ENCODE measurements at regions not wholly inside any gene's neighbourhood (a gene's known extent, or its start where the extent isn't known, plus 50 kb on each side); places are given as distances from the start of the nearest gene placed in this dataset.

- no peak for DNase-seq (ENCODE audit: low read depth)
Observed at GRCh38 chr3:101081999-101082398, 88.8 kb upstream of the ABI3BP start.

GRCh38 chr3:101081446-101081845, 88.2 kb upstream of the ABI3BP start:
- no peak for DNase-seq (ENCODE audit: low read depth)

DNA sequence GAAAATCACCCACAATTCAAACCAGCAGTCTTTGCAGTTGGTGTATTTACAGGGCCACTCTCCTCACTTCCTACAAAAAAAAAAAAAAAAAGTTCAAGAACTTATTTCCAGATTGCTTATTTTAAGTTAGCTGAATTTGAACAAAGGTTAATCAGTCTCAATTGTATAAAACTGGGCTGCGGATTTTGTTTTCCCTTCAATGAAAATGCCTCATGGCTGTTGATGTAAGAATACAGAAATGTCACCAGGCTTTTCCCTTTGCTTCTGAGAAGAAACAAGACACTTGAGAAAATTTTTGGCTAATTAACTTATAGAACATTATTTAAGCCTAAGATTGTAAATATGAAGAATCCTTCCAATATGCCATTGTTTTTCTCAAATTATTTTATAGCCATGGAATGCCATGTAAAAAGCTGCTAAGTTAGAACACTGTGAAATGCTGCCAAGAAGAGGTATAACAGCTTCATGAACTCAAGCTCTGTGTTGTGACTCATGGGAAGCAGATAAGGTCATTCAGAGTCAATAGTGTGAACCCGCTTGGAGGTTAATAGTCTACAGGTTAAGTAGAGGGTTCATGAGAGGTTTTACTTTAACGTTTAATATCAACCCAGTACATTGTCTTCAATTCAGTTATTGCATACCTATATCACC, 84.3 kb upstream of the ABI3BP start:
- DNase-seq (ENCODE audit: low read depth): no peak

DNA sequence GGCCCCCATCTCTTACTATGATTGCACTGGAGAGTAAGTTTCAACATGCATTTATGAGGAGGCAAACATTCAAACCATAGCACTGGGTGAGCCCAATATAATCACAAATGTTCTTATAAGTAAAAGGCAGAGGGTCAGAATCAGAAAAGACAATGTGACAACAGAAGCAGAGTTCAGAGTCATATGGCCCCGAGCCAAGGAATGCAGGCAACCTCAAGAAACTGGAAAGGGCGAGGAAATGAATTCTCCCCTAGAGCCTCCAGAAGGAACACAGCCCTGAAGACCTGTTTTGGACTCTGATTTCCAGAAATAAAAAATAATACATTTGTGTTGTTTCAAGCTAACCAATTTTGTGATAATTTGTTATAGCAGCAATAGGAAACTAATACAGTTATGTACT, 81.3 kb upstream of the ABI3BP start:
- DNase-seq (ENCODE audit: low read depth): no peak

GRCh38 chr3:101072300-101072699, 79.1 kb upstream of the ABI3BP start:
- DNase-seq (ENCODE audit: low read depth): no peak

- no peak for DNase-seq (ENCODE audit: low read depth)
Observed at GRCh38 chr3:101070799-101071121, 77.5 kb upstream of the ABI3BP start.

DNA sequence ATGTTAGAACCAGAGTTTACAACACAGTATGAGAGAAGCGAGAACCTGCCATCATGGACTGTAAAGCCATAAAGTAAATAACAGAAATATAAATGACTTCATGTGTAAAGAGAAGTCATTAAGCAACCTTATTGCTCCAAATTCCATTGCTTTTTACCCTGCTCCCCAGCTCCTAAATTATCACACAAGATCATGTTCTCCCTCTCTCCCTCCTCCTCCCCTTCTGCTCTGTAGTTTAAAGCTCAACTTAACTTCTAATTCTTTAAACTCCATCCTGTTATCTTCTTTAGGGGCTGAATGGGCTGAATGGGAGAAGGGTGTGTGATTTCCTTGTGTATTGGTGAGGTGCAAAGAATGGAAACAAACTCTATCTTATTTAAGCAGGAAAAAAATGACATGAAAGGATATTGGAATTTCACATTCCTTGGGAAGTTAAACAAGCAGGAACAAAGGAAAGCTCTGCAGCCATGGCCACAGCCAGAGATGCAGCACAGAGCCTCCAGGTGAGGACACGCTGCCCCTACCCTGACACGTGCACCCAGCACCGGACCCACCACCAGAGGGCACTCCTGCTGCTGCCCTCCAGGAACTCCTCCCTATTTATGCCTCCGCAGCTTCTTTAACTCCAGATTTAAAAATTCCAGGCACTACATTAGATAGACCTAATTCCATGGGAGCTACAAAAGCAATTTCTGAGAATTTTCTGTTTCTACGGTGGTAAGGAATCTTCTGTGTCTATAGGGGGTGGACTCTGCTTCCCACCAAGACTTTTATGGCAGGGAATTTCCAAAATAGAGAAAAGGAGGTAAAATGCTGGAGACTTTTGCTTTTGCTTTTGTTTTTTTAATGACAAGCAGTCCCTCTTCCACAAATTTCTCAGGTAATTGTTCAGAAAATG, 76.9 kb upstream of the ABI3BP start:
- peak; percentile 29 for DNase-seq (ENCODE audit: low read depth)

DNA sequence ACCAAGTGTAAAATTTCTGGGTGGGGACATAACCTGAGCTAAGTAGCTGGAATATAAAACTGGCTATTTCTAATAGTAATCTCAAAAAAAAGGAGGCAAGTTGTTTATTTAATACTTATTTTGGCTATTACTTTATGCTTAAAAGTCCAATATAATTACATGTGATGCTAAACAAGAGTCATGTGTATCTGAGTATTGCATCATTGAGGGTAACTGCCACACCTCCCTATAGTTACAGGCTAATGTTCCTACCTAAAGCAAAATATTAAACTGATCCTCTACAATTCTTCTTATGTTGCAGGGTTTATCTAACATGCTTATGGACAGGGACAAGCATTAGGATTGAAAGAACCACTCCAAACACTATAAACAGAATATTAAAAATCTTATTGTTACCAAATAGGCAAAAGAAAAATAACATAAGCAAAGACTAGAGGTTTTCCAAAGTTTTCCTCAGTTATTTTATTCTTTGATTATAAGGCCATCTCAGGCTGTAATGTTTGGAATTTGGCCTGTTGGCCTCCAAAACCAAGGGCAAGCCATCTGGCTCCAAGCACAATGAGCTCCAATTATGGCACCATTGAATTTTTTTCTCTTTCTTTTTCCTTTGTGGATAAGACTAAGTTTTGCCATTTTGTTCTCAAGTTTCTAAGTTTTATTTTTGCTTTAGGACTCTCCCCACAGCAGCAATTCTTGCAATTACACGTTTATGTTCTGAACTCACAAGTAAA, 75.8 kb upstream of the ABI3BP start:
- no peak for DNase-seq (ENCODE audit: low read depth)

DNA sequence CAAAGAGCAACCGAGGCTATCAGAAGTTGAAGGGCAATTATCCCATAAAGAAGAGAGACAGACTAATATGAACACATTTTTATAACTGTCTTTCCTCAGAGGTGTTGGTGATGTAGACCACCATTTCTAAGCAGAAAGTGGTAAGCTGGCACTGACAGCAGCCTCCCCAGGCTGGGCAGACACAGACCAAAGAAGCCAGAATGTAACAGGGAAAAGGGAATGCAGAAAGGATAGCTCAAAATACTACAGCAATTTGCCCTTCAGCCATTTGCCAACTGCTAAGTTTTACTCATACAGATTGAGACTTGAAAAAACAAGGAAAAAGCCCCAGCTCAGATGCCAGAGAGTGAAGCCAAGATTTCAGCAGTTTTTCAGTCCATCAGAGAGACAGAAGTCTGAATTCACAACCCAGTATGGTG, 73.5 kb upstream of the ABI3BP start:
- no peak for DNase-seq (ENCODE audit: low read depth)

DNA sequence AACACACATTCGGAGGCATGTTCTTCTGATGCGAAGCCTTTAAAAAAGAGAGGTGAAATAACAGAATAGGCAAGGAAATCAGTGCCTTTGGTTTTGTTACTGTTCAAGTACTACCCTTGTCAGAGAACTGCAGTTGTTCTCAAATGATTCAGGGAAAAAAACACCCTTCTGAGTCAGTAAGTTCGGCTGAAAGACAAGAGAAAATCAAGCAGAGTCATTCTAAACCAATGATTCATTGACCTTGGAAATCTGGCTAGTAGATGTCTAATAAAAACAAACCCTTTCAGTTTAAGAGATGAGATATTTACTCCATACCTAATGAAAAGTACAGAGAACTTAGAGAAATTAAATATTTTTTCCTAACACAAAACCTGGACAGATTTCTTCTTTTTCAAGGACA, 72.7 kb upstream of the ABI3BP start:
- no peak for DNase-seq (ENCODE audit: low read depth)

- DNase-seq (ENCODE audit: low read depth): no peak
Observed at GRCh38 chr3:101063401-101063800, 70.2 kb upstream of the ABI3BP start.

- no peak for DNase-seq (ENCODE audit: low read depth)
Observed at GRCh38 chr3:101061312-101061711, 68.1 kb upstream of the ABI3BP start.

- no peak for DNase-seq (ENCODE audit: low read depth)
Observed at GRCh38 chr3:101050866-101051265, 57.6 kb upstream of the ABI3BP start.

- no peak for DNase-seq (ENCODE audit: low read depth)
Observed at GRCh38 chr3:101050046-101050445, 56.8 kb upstream of the ABI3BP start.

DNA sequence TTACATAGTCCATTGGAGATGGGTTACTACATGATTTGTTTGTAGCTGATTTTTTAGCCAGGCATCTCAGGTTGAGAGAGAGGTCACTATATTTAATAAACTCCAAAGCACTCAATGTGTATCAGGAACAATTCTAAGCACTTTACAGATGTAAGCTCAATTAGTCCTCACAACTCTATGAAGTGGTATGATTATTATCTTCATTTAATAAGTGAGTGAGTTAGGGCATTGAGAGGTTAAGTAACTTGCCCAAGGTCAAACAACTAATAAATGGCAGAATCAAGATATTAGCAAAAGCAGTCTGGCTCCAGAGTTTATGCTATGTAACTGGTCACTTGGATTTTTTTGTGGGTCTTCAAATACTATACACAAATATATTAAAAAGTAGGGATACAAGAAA, 56.3 kb upstream of the ABI3BP start:
- DNase-seq (ENCODE audit: low read depth): no peak

DNA sequence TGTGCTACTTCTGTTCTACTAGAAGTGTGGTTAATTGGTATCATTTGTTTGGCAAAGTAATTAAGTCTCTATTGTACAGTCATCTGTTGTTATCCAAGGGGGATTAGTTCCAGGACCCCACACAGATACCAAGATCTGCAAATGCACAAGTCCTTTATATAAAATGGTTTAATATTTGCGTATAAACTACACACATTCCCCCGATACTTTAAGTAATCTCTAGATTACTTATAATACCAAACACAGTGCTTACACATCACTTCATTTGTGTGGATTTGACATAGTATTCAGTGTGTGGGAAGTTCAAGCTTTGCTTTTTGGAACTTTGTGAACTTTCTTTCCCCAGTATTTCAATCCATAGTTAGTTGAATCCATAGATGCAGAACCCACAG, 50.5 kb upstream of the ABI3BP start:
- DNase-seq (ENCODE audit: low read depth): no peak

DNA sequence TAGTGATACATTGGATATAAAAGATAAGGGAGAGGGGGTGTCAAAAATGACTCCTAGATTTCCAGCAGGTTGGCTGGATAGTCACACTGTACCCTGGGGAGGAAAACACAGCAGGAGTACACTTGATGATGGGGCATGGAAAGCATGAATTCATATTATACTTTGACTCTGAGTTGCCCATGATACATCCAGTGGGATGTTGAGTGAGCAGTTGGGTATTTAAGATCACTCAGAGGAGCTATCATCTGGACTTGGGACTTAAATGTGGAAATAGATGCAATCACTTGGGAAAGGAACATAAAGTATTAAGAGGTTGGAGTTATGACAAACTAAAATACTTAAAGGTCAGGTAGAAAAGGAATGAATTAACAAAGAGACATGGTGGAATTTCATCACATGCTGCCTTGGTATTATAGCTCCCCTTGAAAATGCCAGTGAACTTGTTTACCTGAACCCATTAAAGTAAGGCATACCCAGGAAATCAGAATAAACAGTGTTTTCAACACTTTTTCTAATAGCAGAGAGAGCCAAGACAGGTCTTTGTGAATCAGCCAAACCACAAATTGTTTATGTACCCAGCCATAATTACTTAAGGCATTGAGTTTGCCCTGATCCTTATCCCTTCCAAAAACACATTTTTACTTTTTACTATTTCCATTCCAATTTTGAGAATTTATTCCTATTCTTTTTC, 49.9 kb upstream of the ABI3BP start:
- no peak for DNase-seq (ENCODE audit: low read depth)
